NB4 (cell line): ENCODE measurements at regions not wholly inside any gene's neighbourhood (a gene's known extent, or its start where the extent isn't known, plus 50 kb on each side); places are given as distances from the start of the nearest gene placed in this dataset.

Experiments
- MYC ChIP-seq: IDR thresholded peaks from 2 replicates; pipeline ENCODE4 v1.6.1; 2011; ENCODE audit warnings: low read depth, low read length
- POLR2A ChIP-seq: IDR thresholded peaks from 2 replicates; pipeline ENCODE4 v1.6.1; 2011; ENCODE audit warnings: mild to moderate bottlenecking; ENCODE audit not compliant: insufficient read length; ENCODE audit errors: extremely low read depth
- TF ChIP-seq, protein P1 (sequence below): IDR thresholded peaks from one replicate; pipeline ENCODE4 v1.5.1; 2012; ENCODE audit warnings: low read depth, low read length
- TF ChIP-seq, protein P2 (sequence below): IDR thresholded peaks from 2 replicates; pipeline ENCODE4 v1.6.1; 2011; ENCODE audit warnings: low read depth, low read length

DNA sequence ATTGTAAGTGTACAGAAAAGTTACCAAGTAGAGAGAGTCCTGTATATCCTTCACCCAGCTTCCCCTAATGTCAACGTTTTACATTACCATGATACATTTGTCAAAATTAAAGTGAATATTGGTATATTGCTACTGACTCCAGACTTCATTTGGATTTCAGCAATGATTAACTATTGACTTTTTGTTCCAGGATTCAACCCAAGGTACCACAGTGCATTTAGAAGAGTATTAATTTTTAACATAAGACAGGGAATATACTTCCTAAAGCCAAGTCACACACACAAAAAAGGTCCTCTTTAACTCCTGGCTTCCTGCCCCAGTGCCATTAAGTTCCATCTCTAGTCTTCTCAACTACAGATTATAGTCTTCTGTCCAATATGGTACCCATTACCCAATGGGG is 75.5 kb upstream of the RBM19 start:
- TF ChIP-seq POLR2A, result no peak
- TF ChIP-seq, protein P1, sequence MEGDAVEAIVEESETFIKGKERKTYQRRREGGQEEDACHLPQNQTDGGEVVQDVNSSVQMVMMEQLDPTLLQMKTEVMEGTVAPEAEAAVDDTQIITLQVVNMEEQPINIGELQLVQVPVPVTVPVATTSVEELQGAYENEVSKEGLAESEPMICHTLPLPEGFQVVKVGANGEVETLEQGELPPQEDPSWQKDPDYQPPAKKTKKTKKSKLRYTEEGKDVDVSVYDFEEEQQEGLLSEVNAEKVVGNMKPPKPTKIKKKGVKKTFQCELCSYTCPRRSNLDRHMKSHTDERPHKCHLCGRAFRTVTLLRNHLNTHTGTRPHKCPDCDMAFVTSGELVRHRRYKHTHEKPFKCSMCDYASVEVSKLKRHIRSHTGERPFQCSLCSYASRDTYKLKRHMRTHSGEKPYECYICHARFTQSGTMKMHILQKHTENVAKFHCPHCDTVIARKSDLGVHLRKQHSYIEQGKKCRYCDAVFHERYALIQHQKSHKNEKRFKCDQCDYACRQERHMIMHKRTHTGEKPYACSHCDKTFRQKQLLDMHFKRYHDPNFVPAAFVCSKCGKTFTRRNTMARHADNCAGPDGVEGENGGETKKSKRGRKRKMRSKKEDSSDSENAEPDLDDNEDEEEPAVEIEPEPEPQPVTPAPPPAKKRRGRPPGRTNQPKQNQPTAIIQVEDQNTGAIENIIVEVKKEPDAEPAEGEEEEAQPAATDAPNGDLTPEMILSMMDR, result no peak
- TF ChIP-seq, protein P2, sequence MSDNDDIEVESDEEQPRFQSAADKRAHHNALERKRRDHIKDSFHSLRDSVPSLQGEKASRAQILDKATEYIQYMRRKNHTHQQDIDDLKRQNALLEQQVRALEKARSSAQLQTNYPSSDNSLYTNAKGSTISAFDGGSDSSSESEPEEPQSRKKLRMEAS, result no peak
- TF ChIP-seq MYC, result no peak
